ENCODE measurements at regions not wholly inside any gene's neighbourhood (a gene's known extent, or its start where the extent isn't known, plus 50 kb on each side); places are given as distances from the start of the nearest gene placed in this dataset.

DNA sequence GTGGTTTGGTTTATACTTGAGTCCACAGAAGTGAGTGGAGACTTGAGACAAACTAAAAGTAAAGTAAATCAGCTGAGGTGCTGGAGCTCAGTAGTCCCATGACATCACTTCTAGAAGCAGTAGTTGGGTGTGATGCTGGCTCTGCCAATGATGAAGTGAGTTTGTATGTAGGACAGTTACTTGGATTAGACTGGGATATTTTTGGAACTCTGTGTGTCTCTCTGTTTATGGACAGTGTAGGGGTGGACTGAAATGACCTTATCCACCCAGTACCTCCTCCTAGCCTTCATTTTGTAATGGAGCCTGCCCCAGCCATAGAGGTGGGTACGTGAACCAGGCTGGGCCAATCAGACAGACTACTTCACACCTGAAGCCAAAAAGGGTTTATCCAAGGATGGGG is 52.2 kb downstream of the POLR1D start:
- TF ChIP-seq, protein P1, sequence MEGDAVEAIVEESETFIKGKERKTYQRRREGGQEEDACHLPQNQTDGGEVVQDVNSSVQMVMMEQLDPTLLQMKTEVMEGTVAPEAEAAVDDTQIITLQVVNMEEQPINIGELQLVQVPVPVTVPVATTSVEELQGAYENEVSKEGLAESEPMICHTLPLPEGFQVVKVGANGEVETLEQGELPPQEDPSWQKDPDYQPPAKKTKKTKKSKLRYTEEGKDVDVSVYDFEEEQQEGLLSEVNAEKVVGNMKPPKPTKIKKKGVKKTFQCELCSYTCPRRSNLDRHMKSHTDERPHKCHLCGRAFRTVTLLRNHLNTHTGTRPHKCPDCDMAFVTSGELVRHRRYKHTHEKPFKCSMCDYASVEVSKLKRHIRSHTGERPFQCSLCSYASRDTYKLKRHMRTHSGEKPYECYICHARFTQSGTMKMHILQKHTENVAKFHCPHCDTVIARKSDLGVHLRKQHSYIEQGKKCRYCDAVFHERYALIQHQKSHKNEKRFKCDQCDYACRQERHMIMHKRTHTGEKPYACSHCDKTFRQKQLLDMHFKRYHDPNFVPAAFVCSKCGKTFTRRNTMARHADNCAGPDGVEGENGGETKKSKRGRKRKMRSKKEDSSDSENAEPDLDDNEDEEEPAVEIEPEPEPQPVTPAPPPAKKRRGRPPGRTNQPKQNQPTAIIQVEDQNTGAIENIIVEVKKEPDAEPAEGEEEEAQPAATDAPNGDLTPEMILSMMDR (IDR thresholded peaks at IDR 0.05) = no peak
- no peak for TF ChIP-seq EP300 (IDR thresholded peaks at IDR 0.05)
- TF ChIP-seq POLR2A (IDR thresholded peaks at IDR 0.05) = no peak
- H3K4me1 ChIP-seq = no peaks in the 10 kb centered on the region
- no peaks in the 10 kb centered on the region for H3K27me3 ChIP-seq
- H3K36me3 ChIP-seq = no peaks in the 10 kb centered on the region
- no peak for DNase-seq (ENCODE audit: low spot score in 2 of 2)
- no peak overlapping the region for H3K27ac ChIP-seq
- no peak overlapping the region for H3K4me3 ChIP-seq
- H3K9me3 ChIP-seq = peaks cover 0 to 3% (median 0%) of the 10 kb centered on the region in 4 donors
- WGBS, 2 donors = 75 to 100% methylated on average over 1 of the region's 1 CpG

- DNase-seq (ENCODE audit: low spot score in 2 of 2) = no peak
- Histone ChIP-seq H3K9me3 (no peaks in the 10 kb centered on the region), H3K4me1 (no peaks in the 10 kb centered on the region), H3K36me3 (no peaks in the 10 kb centered on the region), H3K27me3 (no peaks in the 10 kb centered on the region), H3K4me3 (no peak overlapping the region), H3K27ac (no peak overlapping the region)
- TF ChIP-seq, protein P1 (IDR thresholded peaks at IDR 0.05) = no peak
- TF ChIP-seq POLR2A (IDR thresholded peaks at IDR 0.05) (no peak), EP300 (IDR thresholded peaks at IDR 0.05) (no peak)
- 71 to 72% methylated on average over 6 of the region's 6 CpGs for WGBS, 2 donors
Measured at GRCh38 chr13:27678306-27679040, 56.8 kb downstream of the POLR1D start.

DNA sequence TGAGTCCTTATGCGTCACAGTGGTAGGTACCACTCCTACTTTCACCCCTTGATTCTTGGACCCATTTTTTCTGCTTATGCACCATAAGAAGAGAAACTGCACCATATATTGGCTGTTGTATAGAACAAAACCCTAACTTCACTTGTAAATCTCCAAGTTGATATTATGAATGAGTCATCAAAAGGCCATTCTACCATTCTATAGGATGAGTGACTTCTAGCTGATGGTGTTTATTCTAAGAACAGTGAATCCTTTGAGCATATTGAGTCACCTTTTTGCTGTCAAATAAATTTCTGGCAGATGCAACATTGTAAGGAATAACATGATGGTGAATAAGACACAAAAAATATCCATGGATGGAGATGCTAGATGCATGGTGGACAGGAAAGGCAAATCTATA is 57.7 kb downstream of the POLR1D start:
- 76 to 83% methylated on average over 1 of the region's 1 CpG for WGBS, 2 donors
- no peak for DNase-seq (ENCODE audit: low spot score in 2 of 2)
- no peak for TF ChIP-seq POLR2A (IDR thresholded peaks at IDR 0.05)
- TF ChIP-seq, protein P1 (IDR thresholded peaks at IDR 0.05) = no peak
- no peak for TF ChIP-seq EP300 (IDR thresholded peaks at IDR 0.05)
- Histone ChIP-seq H3K4me1 (no peaks in the 10 kb centered on the region), H3K27me3 (no peaks in the 10 kb centered on the region), H3K36me3 (no peaks in the 10 kb centered on the region), H3K9me3 (peaks cover 0 to 4% (median 0%) of the 10 kb centered on the region in 4 donors), H3K27ac (no peak overlapping the region), H3K4me3 (no peak overlapping the region)

DNA sequence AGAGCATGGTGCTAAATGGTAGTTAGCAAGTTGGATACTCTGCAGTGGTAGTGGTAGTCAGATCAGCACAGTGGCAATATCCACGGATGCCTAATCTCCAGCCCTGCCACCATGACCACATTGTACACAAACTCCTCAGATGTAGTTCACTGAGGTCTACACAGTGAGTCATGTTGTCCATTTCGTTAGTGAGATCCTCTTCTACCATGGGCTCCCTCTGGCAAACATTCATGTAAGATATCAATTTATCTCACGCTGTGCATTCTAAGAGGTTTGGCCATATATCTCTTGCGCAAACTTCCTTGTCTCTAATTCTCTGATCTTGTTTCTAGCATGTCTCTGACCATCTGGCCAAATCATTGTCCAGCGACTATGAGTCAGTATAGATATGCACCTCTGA is 58.2 kb downstream of the POLR1D start:
- Histone ChIP-seq H3K27me3 (no peaks in the 10 kb centered on the region), H3K4me3 (no peak overlapping the region), H3K9me3 (peaks cover 0 to 9% (median 0%) of the 10 kb centered on the region in 4 donors), H3K36me3 (no peaks in the 10 kb centered on the region), H3K4me1 (no peaks in the 10 kb centered on the region), H3K27ac (no peak overlapping the region)
- TF ChIP-seq POLR2A (IDR thresholded peaks at IDR 0.05) (no peak), EP300 (IDR thresholded peaks at IDR 0.05) (no peak)
- TF ChIP-seq, protein P1 (IDR thresholded peaks at IDR 0.05) = no peak
- WGBS, 2 donors = 88 to 90% methylated on average over 5 of the region's 5 CpGs
- no peak for DNase-seq (ENCODE audit: low spot score in 2 of 2)

DNA sequence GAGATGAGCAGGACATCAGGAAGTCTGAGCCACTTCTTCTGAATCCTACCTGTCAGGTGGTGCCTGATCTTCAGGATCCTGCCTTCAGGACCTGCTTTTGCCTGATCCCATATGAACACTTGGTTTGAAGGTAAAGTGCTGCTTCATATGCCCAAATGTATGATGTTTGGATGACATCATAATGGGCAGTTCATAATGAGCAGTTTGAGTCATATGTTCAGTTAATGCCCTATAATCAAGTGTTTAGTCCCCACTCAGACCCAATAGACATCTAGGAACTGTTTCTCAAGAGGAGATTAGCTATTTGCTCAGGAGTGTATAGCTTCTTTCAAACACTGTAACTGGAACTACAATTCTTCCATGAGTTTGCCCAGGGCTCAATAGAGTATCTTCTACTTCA is 58.8 kb downstream of the POLR1D start:
- Histone ChIP-seq H3K9me3 (peaks cover 0 to 15% (median 0%) of the 10 kb centered on the region in 4 donors), H3K27ac (no peak overlapping the region), H3K4me1 (no peaks in the 10 kb centered on the region), H3K27me3 (no peaks in the 10 kb centered on the region), H3K4me3 (no peak overlapping the region), H3K36me3 (no peaks in the 10 kb centered on the region)
- TF ChIP-seq, protein P1 (IDR thresholded peaks at IDR 0.05) = no peak
- TF ChIP-seq EP300 (IDR thresholded peaks at IDR 0.05) (no peak), POLR2A (IDR thresholded peaks at IDR 0.05) (no peak)
- DNase-seq (ENCODE audit: low spot score in 2 of 2) = no peak
